NB4 (cell line): ENCODE measurements at regions not wholly inside any gene's neighbourhood (a gene's known extent, or its start where the extent isn't known, plus 50 kb on each side); places are given as distances from the start of the nearest gene placed in this dataset.

Experiments
- MAX ChIP-seq: IDR thresholded peaks from 2 replicates; pipeline ENCODE4 v1.6.1; 2011; ENCODE audit warnings: low read depth, low read length
- TF ChIP-seq, protein P1 (sequence below): IDR thresholded peaks from one replicate; pipeline ENCODE4 v1.5.1; 2012; ENCODE audit warnings: low read depth, low read length

- TF ChIP-seq, protein P1, sequence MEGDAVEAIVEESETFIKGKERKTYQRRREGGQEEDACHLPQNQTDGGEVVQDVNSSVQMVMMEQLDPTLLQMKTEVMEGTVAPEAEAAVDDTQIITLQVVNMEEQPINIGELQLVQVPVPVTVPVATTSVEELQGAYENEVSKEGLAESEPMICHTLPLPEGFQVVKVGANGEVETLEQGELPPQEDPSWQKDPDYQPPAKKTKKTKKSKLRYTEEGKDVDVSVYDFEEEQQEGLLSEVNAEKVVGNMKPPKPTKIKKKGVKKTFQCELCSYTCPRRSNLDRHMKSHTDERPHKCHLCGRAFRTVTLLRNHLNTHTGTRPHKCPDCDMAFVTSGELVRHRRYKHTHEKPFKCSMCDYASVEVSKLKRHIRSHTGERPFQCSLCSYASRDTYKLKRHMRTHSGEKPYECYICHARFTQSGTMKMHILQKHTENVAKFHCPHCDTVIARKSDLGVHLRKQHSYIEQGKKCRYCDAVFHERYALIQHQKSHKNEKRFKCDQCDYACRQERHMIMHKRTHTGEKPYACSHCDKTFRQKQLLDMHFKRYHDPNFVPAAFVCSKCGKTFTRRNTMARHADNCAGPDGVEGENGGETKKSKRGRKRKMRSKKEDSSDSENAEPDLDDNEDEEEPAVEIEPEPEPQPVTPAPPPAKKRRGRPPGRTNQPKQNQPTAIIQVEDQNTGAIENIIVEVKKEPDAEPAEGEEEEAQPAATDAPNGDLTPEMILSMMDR = no peak
- TF ChIP-seq MAX = no peak
These were observed 65.2 kb upstream of the LOC128125822 start for GRCh38 chr6:63507096-63507495.
